Fibroblast of pulmonary artery (primary cell): ENCODE measurements at regions not wholly inside any gene's neighbourhood (a gene's known extent, or its start where the extent isn't known, plus 50 kb on each side); places are given as distances from the start of the nearest gene placed in this dataset.

Experiments
- DNase-seq: peaks from one replicate; pipeline ENCODE4 v3.0.0-alpha.2; 2010; ENCODE audit warnings: low read depth
- H3K4me3 ChIP-seq: replicated peaks from 2 replicates; pipeline ENCODE4 v1.5.1; 2011; ENCODE audit warnings: low read depth, mild to moderate bottlenecking, control low read depth, low read length, moderate library complexity
- CTCF ChIP-seq: IDR thresholded peaks from 2 replicates; pipeline ENCODE4 v1.5.1; 2011; ENCODE audit warnings: mild to moderate bottlenecking, control low read depth, low read length, inconsistent platforms; ENCODE audit errors: missing control alignments

GRCh38 chr14:105776924-105777323 is 250.5 kb downstream of the TMEM121 start:
- no peak for TF ChIP-seq CTCF
- DNase-seq: no peak
- no peak overlapping the region for H3K4me3 ChIP-seq

GRCh38 chr14:105783707-105784106 is 257.3 kb downstream of the TMEM121 start:
- TF ChIP-seq CTCF: no peak
- H3K4me3 ChIP-seq: no peak overlapping the region
- no peak for DNase-seq

GRCh38 chr14:105793836-105794235 is 267.5 kb downstream of the TMEM121 start:
- TF ChIP-seq CTCF: no peak
- DNase-seq: no peak
- H3K4me3 ChIP-seq: no peak overlapping the region

GRCh38 chr14:105797546-105797945 is 271.2 kb downstream of the TMEM121 start:
- H3K4me3 ChIP-seq: no peak overlapping the region
- TF ChIP-seq CTCF: no peak
- DNase-seq: no peak

- no peak for TF ChIP-seq CTCF
- H3K4me3 ChIP-seq: no peak overlapping the region
- DNase-seq: no peak
These were observed 279.3 kb downstream of the TMEM121 start for GRCh38 chr14:105805701-105806100.

GRCh38 chr14:105806568-105806967 is 280.2 kb downstream of the TMEM121 start:
- no peak for TF ChIP-seq CTCF
- H3K4me3 ChIP-seq: no peak overlapping the region

GRCh38 chr14:105817971-105818711 is 291.8 kb downstream of the TMEM121 start:
- no peak overlapping the region for H3K4me3 ChIP-seq
- TF ChIP-seq CTCF: no peak
- no peak for DNase-seq

More at GRCh38 chr14:105806568-105806967, 280.2 kb downstream of the TMEM121 start:
- DNase-seq: no peak
